IMR-90 (cell line): ENCODE measurements at regions not wholly inside any gene's neighbourhood (a gene's known extent, or its start where the extent isn't known, plus 50 kb on each side); places are given as distances from the start of the nearest gene placed in this dataset.

Experiments used
- ATAC-seq: fragments of 200-7000 bp; cut with Tn5 transposase; 2 replicates; pipeline ENCODE4 v1.9.1; 2020; ENCODE audit warnings: low read depth, mild to moderate bottlenecking, moderate library complexity
- BruUV-seq: library from RNA; stranded (reverse); fragments of 400-500 nt; replicated peaks from 2 replicates; lab custom pipeline; 2021; lab: Mats Ljungman, UMichigan
- CTCF ChIA-PET: fragments of 300-600 bp; formaldehyde crosslinking; extraction: SDS; loops from one replicate; lab custom pipeline; 2021; ENCODE audit warnings: antibody characterized with exemption; lab: Yijun Ruan, JAX
- POLR2A ChIA-PET: fragments of 300-600 bp; sonication (Branson Sonifier 250); formaldehyde crosslinking; loops from one replicate; lab custom pipeline; 2022; ENCODE audit warnings: antibody characterized with exemption; ENCODE audit not compliant: unreplicated experiment; lab: Charles Lee
- DNase-seq: peaks from one replicate; pipeline ENCODE4 v3.0.0; 2013
- H2AFZ ChIP-seq: replicated peaks from 2 replicates; pipeline ENCODE3; 2013; ENCODE audit warnings: low read length, mild to moderate bottlenecking; ENCODE audit not compliant: poor library complexity
- H2AK5ac ChIP-seq: 2 replicates; pipeline ENCODE4 v1.6.1; 2013; ENCODE audit warnings: low read depth, low read length, inconsistent platforms
- H2AK9ac ChIP-seq: replicated peaks from 2 replicates; pipeline ENCODE3; 2013; ENCODE audit warnings: mild to moderate bottlenecking, low read depth, low read length, moderate library complexity; ENCODE audit not compliant: poor library complexity
- H2BK120ac ChIP-seq: 2 replicates; pipeline ENCODE4 v1.6.1; 2013; ENCODE audit warnings: low read depth, low read length, inconsistent platforms
- H2BK15ac ChIP-seq: 3 replicates; pipeline ENCODE4 v1.6.1; 2013; ENCODE audit warnings: low read depth, low read length, inconsistent platforms
- H2BK20ac ChIP-seq: 2 replicates; pipeline ENCODE4 v1.6.1; 2013; ENCODE audit warnings: low read depth, mild to moderate bottlenecking, inconsistent platforms, low read length, moderate library complexity
- H2BK5ac ChIP-seq: 2 replicates; pipeline ENCODE4 v1.6.1; 2013; ENCODE audit warnings: mild to moderate bottlenecking, low read depth, low read length, inconsistent platforms; ENCODE audit not compliant: poor library complexity, severe bottlenecking
- H3K14ac ChIP-seq: replicated peaks from 2 replicates; pipeline ENCODE4 v1.6.1; 2013; ENCODE audit warnings: low read depth, low read length, inconsistent platforms
- H3K18ac ChIP-seq: 2 replicates; pipeline ENCODE4 v1.6.1; 2013; ENCODE audit warnings: low read depth, low read length, control low read depth
- H3K23ac ChIP-seq: 2 replicates; pipeline ENCODE4 v1.6.1; 2013; ENCODE audit warnings: low read depth, low read length, inconsistent platforms
- H3K27ac ChIP-seq: 2 replicates; pipeline ENCODE4 v1.5.1; 2013; ENCODE audit warnings: mild to moderate bottlenecking, control low read depth, low read length; ENCODE audit not compliant: insufficient read depth
- H3K27me3 ChIP-seq: 2 replicates; pipeline ENCODE4 v1.6.1; 2013; ENCODE audit warnings: low read length; ENCODE audit not compliant: control insufficient read depth, insufficient read depth
- H3K36me3 ChIP-seq: 2 replicates; pipeline ENCODE4 v1.6.1; 2013; ENCODE audit warnings: low read length, mixed read lengths; ENCODE audit not compliant: control insufficient read depth, insufficient read depth
- H3K4ac ChIP-seq: 2 replicates; pipeline ENCODE4 v1.6.1; 2013; ENCODE audit warnings: low read depth, low read length, inconsistent platforms
- H3K4me1 ChIP-seq: 2 replicates; pipeline ENCODE4 v1.6.1; 2013; ENCODE audit warnings: low read length, mixed read lengths; ENCODE audit not compliant: control insufficient read depth, insufficient read depth
- H3K4me2 ChIP-seq: 2 replicates; pipeline ENCODE4 v1.6.1; 2013; ENCODE audit warnings: low read depth, mild to moderate bottlenecking, control low read depth, low read length, moderate library complexity
- H3K4me3 ChIP-seq: 2 replicates; pipeline ENCODE4 v1.5.1; 2013; ENCODE audit warnings: low read depth, mild to moderate bottlenecking, control low read depth, low read length, moderate library complexity; ENCODE audit not compliant: insufficient read depth
- H3K56ac ChIP-seq: 2 replicates; pipeline ENCODE4 v1.6.1; 2013; ENCODE audit warnings: low read length, inconsistent platforms; ENCODE audit not compliant: insufficient read depth; ENCODE audit errors: extremely low read depth
- H3K79me1 ChIP-seq, 2 experiments: 2 replicates each; pipeline ENCODE4 v1.6.1; 2013; ENCODE audit warnings: low read length in 2 of 2, inconsistent platforms in 1 of 2, low read depth in 1 of 2
- H3K9ac ChIP-seq: 2 replicates; pipeline ENCODE4 v1.6.1; 2013; ENCODE audit warnings: low read depth, low read length, control low read depth
- H3K9me1 ChIP-seq: 2 replicates; pipeline ENCODE4 v1.6.1; 2013; ENCODE audit warnings: low read length, inconsistent platforms; ENCODE audit not compliant: insufficient read depth
- H3K9me3 ChIP-seq: 2 replicates; pipeline ENCODE4 v1.6.1; 2013; ENCODE audit warnings: low read length; ENCODE audit not compliant: control insufficient read depth, insufficient read depth
- H4K20me1 ChIP-seq: 2 replicates; pipeline ENCODE4 v1.6.1; 2013; ENCODE audit warnings: low read length, inconsistent platforms; ENCODE audit not compliant: insufficient read depth
- H4K5ac ChIP-seq: 2 replicates; pipeline ENCODE4 v1.6.1; 2013; ENCODE audit warnings: mild to moderate bottlenecking, low read depth, low read length, control low read depth
- H4K8ac ChIP-seq, 2 experiments: 2 replicates each; pipeline ENCODE4 v1.6.1; 2013; ENCODE audit warnings: low read depth in 2 of 2, low read length in 2 of 2, control low read depth in 1 of 2, inconsistent platforms in 1 of 2
- H4K91ac ChIP-seq: 2 replicates; pipeline ENCODE4 v1.6.1; 2013; ENCODE audit warnings: low read depth, low read length, inconsistent platforms; ENCODE audit not compliant: insufficient read depth
- CEBPB ChIP-seq: IDR thresholded peaks from 2 replicates; pipeline ENCODE4 v1.6.1; 2012; ENCODE audit warnings: low read depth, low read length, improper control_type of control experiment
- FOS ChIP-seq: fragments of 150-350 bp; IDR thresholded peaks from 2 replicates; pipeline ENCODE4 v1.6.1; 2016; ENCODE audit warnings: low read depth, low read length
- MAFK ChIP-seq: IDR thresholded peaks from 2 replicates; pipeline ENCODE4 v1.6.1; 2012; ENCODE audit warnings: low read depth, low read length, improper control_type of control experiment
- RAD21 ChIP-seq: IDR thresholded peaks from 2 replicates; pipeline ENCODE4 v1.6.1; 2012; ENCODE audit warnings: low read length, improper control_type of control experiment
- WGBS, 2 experiments: methylation state at CpG; one replicate each; pipeline versions ENCODE4 v1.1.5 to v1.1.7; 2013; ENCODE audit warnings: missing lambda C conversion rate in 2 of 2; ENCODE audit not compliant: insufficient read length in 1 of 2; ENCODE audit errors: extremely low coverage in 2 of 2; 5-methylcytosine and 5-hydroxymethylcytosine counted together
- dilution Hi-C: fragments of 300-500 bp; cut with HindIII; formaldehyde crosslinking; loops from one replicate; pipeline ENCODE4 v1.14.3; 2018; ENCODE audit warnings: low sequenced_read_pairs; ENCODE audit not compliant: unreplicated experiment
- in situ Hi-C: fragments of 300-500 bp; cut with MboI; formaldehyde crosslinking; loops from 3 replicates; pipeline ENCODE4 v1.14.3; 2019; ENCODE audit warnings: low sequenced_read_pairs, inconsistent platforms, mixed read lengths
- intact Hi-C: fragments of 100-400 bp; cut with micrococcal nuclease; formaldehyde crosslinking; loops from 2 replicates; pipeline ENCODE4 v1.10.0; 2022
- TF ChIP-seq, protein P1 (sequence below): conservative IDR thresholded peaks from 2 replicates; pipeline ENCODE4 v1.5.1; 2012; ENCODE audit warnings: mild to moderate bottlenecking, low read depth, low read length, improper control_type of control experiment

GRCh38 chr3:177299250-177299649 is 102.0 kb upstream of the TBL1XR1 start:
- no peak overlapping the region for H4K8ac ChIP-seq
- no peak overlapping the region for H3K18ac ChIP-seq
- CTCF ChIA-PET = interaction anchor here (0.6 kb wide), 1 partner anchor 45 kb away, joined by 3 read pairs; no protein-coding TSS in a partner anchor
- H3K79me1 ChIP-seq = no peaks in the 10 kb centered on the region
- H4K5ac ChIP-seq = no peak overlapping the region
- no peak overlapping the region for H3K4me2 ChIP-seq
- H3K36me3 ChIP-seq = no peaks in the 10 kb centered on the region
- no peak overlapping the region for H2AK9ac ChIP-seq
- H3K27ac ChIP-seq = no peak overlapping the region
- H2AK5ac ChIP-seq = no peak overlapping the region
- dilution Hi-C loops (no loop called here), in situ Hi-C loops (no loop called here), intact Hi-C loops (no loop called here)
- no peak overlapping the region for H3K9ac ChIP-seq
- TF ChIP-seq MAFK = no peak
- TF ChIP-seq, protein P1, sequence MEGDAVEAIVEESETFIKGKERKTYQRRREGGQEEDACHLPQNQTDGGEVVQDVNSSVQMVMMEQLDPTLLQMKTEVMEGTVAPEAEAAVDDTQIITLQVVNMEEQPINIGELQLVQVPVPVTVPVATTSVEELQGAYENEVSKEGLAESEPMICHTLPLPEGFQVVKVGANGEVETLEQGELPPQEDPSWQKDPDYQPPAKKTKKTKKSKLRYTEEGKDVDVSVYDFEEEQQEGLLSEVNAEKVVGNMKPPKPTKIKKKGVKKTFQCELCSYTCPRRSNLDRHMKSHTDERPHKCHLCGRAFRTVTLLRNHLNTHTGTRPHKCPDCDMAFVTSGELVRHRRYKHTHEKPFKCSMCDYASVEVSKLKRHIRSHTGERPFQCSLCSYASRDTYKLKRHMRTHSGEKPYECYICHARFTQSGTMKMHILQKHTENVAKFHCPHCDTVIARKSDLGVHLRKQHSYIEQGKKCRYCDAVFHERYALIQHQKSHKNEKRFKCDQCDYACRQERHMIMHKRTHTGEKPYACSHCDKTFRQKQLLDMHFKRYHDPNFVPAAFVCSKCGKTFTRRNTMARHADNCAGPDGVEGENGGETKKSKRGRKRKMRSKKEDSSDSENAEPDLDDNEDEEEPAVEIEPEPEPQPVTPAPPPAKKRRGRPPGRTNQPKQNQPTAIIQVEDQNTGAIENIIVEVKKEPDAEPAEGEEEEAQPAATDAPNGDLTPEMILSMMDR = no peak
- no peak for TF ChIP-seq FOS
- TF ChIP-seq CEBPB = no peak
- no peak for TF ChIP-seq RAD21
- DNase-seq (no peak), ATAC-seq (no peak)
- H2AFZ ChIP-seq = no peak overlapping the region
- H3K4me1 ChIP-seq = peaks cover 4% of the 10 kb centered on the region
- no peak overlapping the region for H3K23ac ChIP-seq
- no peak overlapping the region for H3K4ac ChIP-seq
- H3K56ac ChIP-seq = no peak overlapping the region
- H2BK120ac ChIP-seq = no peak overlapping the region
- no peaks in the 10 kb centered on the region for H3K9me3 ChIP-seq
- H3K4me3 ChIP-seq = no peak overlapping the region
- no peak overlapping the region for H2BK5ac ChIP-seq
- WGBS, 2 experiments = no CpG with 5 or more reads among the region's 6 CpGs
- H3K9me1 ChIP-seq = no peaks in the 10 kb centered on the region
- no peak overlapping the region for H4K91ac ChIP-seq
- H4K20me1 ChIP-seq = no peaks in the 10 kb centered on the region
- POLR2A ChIA-PET = no interaction called here
- H3K14ac ChIP-seq = no peak overlapping the region
- BruUV-seq = no TSS peak
- no peak overlapping the region for H2BK15ac ChIP-seq
- H3K27me3 ChIP-seq = no peaks in the 10 kb centered on the region
- H2BK20ac ChIP-seq = no peak overlapping the region
